ENCODE measurements at regions not wholly inside any gene's neighbourhood (a gene's known extent, or its start where the extent isn't known, plus 50 kb on each side); places are given as distances from the start of the nearest gene placed in this dataset.
"Not testable (repeated sequence)": the region's sequence is repeated elsewhere in the genome, so short reads cannot be mapped to it uniquely, and the experiment has no call there.

DNA sequence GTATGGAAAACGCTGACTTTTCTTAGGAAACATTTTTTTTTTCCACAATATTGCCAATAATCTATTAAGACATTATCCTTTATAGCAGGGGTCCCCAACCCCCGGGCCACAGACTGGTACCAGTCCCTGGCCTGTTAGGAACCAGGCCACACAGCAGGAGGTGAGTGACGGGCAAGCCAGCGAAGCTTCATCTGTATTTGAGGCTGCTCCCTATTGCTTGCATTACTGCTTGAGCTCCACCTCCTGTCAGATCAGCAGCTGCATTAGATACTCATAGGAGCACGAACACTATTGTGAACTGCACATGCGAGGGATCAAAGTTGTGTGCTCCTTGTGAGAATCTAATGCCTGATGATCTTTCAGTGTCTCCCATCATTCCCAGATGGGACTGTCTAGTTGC lies 793.7 kb downstream of the SLITRK5 start:
- H3K27ac ChIP-seq (ENCODE audit: low read depth, low read length): no peak overlapping the region
- CTCF ChIA-PET: no interaction called here
- H3K27me3 ChIP-seq (ENCODE audit: control insufficient read depth, insufficient read depth, low read length): no peaks in the 10 kb centered on the region
- DNase-seq (ENCODE audit: low read depth, low spot score): no peak
- no peak overlapping the region for H3K4me3 ChIP-seq (ENCODE audit: low read depth, low read length)
- POLR2A ChIA-PET: no interaction called here
- TF ChIP-seq, protein P1, sequence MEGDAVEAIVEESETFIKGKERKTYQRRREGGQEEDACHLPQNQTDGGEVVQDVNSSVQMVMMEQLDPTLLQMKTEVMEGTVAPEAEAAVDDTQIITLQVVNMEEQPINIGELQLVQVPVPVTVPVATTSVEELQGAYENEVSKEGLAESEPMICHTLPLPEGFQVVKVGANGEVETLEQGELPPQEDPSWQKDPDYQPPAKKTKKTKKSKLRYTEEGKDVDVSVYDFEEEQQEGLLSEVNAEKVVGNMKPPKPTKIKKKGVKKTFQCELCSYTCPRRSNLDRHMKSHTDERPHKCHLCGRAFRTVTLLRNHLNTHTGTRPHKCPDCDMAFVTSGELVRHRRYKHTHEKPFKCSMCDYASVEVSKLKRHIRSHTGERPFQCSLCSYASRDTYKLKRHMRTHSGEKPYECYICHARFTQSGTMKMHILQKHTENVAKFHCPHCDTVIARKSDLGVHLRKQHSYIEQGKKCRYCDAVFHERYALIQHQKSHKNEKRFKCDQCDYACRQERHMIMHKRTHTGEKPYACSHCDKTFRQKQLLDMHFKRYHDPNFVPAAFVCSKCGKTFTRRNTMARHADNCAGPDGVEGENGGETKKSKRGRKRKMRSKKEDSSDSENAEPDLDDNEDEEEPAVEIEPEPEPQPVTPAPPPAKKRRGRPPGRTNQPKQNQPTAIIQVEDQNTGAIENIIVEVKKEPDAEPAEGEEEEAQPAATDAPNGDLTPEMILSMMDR (IDR thresholded peaks at IDR 0.05; ENCODE audit: low read depth, low read length): no peak
- no peaks in the 10 kb centered on the region; the same call in 1 of the 2 replicates for H3K9me3 ChIP-seq (ENCODE audit: control insufficient read depth, insufficient read depth, low read length)

DNA sequence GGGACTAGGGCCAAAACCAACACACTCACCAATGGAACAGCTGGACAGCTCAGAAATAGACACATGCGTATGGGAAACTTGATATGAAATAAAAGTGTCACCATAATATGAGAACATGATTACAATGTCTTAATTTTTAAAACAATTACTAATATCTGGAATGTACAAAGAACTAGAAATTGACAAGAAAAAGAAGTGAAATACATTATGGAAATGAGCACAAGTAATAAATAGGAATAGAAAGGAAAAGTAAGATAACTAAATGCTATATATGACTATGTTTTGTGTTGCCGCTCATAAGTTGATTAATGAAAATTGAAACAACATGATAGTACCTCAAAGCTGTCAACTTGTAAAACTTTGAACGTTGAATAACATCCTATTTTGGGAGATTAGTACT lies 801.1 kb downstream of the SLITRK5 start:
- no peak for DNase-seq (ENCODE audit: low read depth, low spot score)
- ChIA-PET POLR2A (no interaction called here), CTCF (no interaction called here)
- H3K4me3 ChIP-seq (ENCODE audit: low read depth, low read length): no peak overlapping the region
- TF ChIP-seq, protein P1 (IDR thresholded peaks at IDR 0.05; ENCODE audit: low read depth, low read length): no peak
- H3K9me3 ChIP-seq (ENCODE audit: control insufficient read depth, insufficient read depth, low read length): no peaks in the 10 kb centered on the region
- no peaks in the 10 kb centered on the region for H3K27me3 ChIP-seq (ENCODE audit: control insufficient read depth, insufficient read depth, low read length)
- no peak overlapping the region for H3K27ac ChIP-seq (ENCODE audit: low read depth, low read length)

DNA sequence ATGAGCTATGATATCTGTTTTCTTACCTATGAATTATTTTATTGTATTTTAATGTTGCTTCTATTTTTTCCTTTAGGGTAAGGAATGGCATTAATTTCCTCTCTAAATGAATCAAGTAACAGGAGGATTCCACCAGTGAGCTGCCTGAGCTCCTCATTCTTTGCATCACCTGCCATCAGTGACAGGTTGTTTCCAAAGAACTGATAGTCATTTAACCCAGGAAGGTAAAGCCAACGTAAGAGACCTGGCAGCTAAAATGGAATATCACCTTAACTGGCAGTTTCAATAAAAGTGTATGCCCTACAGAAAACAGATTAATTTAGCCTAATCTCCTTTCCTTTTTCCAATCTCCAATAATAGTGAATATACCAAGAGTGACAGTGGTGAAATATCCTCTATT lies 812.0 kb downstream of the SLITRK5 start:
- no peaks in the 10 kb centered on the region for H3K27me3 ChIP-seq (ENCODE audit: control insufficient read depth, insufficient read depth, low read length)
- ChIA-PET POLR2A (no interaction called here), CTCF (no interaction called here)
- TF ChIP-seq, protein P1 (IDR thresholded peaks at IDR 0.05; ENCODE audit: low read depth, low read length): no peak
- no peaks in the 10 kb centered on the region; the same call in 1 of the 2 replicates for H3K9me3 ChIP-seq (ENCODE audit: control insufficient read depth, insufficient read depth, low read length)
- no peak overlapping the region for H3K27ac ChIP-seq (ENCODE audit: low read depth, low read length)
- H3K4me3 ChIP-seq (ENCODE audit: low read depth, low read length): no peak overlapping the region
- no peak for DNase-seq (ENCODE audit: low read depth, low spot score)

DNA sequence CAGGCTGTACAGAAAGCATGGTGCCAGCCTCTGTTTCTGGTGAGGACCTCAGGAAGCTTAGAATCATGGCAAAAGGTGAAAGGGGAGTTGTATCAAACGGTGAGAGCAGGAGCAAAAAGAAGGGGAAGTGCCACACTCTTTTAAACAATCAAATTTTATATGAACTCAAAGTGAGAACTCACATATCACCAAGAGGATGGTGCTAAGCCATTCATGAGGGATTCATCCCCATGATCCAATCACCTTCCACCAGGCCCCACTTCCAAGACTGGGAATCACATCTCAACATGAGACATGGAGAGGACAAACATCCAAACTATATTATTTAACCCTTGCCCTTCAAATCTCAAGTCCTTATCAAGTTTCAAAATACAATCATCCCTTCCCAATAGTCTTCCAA lies 836.7 kb downstream of the SLITRK5 start:
- H3K9me3 ChIP-seq (ENCODE audit: control insufficient read depth, insufficient read depth, low read length): peaks cover 24% of the 10 kb centered on the region; the same call in 1 of the 2 replicates
- H3K4me3 ChIP-seq (ENCODE audit: low read depth, low read length): no peak overlapping the region
- no peaks in the 10 kb centered on the region for H3K27me3 ChIP-seq (ENCODE audit: control insufficient read depth, insufficient read depth, low read length)
- H3K27ac ChIP-seq (ENCODE audit: low read depth, low read length): no peak overlapping the region
- TF ChIP-seq, protein P1 (IDR thresholded peaks at IDR 0.05; ENCODE audit: low read depth, low read length): no peak
- ChIA-PET POLR2A (no interaction called here), CTCF (no interaction called here)
- no peak for DNase-seq (ENCODE audit: low read depth, low spot score)

DNA sequence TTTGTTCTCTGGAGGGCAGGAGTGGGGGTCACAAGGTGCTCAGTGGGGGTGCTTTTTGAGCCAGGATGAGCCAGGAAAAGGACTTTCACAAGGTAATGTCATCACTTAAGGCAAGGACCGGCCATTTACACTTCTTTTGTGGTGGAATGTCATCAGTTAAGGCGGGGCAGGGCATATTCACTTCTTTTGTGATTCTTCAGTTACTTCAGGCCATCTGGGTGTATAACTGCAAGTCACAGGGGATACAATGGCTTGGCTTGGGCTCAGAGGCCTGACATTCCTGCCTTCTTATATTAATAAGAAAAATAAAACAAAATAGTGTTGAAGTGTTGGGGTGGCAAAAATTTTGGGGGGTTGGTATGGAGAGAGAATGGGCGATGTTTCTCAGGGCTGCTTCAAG lies 841.8 kb downstream of the SLITRK5 start:
- POLR2A ChIA-PET; CTCF ChIA-PET; H3K27me3 ChIP-seq (ENCODE audit: control insufficient read depth, insufficient read depth, low read length); DNase-seq (ENCODE audit: low read depth, low spot score); H3K27ac ChIP-seq (ENCODE audit: low read depth, low read length); H3K4me3 ChIP-seq (ENCODE audit: low read depth, low read length): not testable (repeated sequence)
- H3K9me3 ChIP-seq (ENCODE audit: control insufficient read depth, insufficient read depth, low read length): peaks cover 16% of the 10 kb centered on the region; the same call in 1 of the 2 replicates

Measured in AG04450 (cell line).